ENCODE measurements at regions not wholly inside any gene's neighbourhood (a gene's known extent, or its start where the extent isn't known, plus 50 kb on each side); places are given as distances from the start of the nearest gene placed in this dataset.

- no peak for TF ChIP-seq POLR2A (IDR thresholded peaks at IDR 0.05; ENCODE audit: low read depth, low read length)
- TF ChIP-seq POLR2AphosphoS5 (IDR thresholded peaks at IDR 0.05; ENCODE audit: low read depth, low read length) = no peak
- no peak for TF ChIP-seq PAX5 (IDR thresholded peaks at IDR 0.05; ENCODE audit: insufficient read depth, low read length, severe bottlenecking)
- no peak for TF ChIP-seq POU2F2 (IDR thresholded peaks at IDR 0.05; ENCODE audit: low read depth, low read length)
- no peak for TF ChIP-seq TAF1 (IDR thresholded peaks at IDR 0.05; ENCODE audit: low read depth, low read length)
Observed at GRCh38 chr13:58883405-58883804, 1251.9 kb downstream of the PCDH17 start.

Data from GM12891 (cell line).